GM12874 (cell line): ENCODE measurements at regions not wholly inside any gene's neighbourhood (a gene's known extent, or its start where the extent isn't known, plus 50 kb on each side); places are given as distances from the start of the nearest gene placed in this dataset.

ENCODE experiments used
- TF ChIP-seq, protein P1 (sequence below): IDR thresholded peaks from 2 replicates; pipeline ENCODE4 v1.5.1; 2011; ENCODE audit warnings: low read depth, mild to moderate bottlenecking, control low read depth, low read length, moderate library complexity; ENCODE audit not compliant: insufficient read depth

DNA sequence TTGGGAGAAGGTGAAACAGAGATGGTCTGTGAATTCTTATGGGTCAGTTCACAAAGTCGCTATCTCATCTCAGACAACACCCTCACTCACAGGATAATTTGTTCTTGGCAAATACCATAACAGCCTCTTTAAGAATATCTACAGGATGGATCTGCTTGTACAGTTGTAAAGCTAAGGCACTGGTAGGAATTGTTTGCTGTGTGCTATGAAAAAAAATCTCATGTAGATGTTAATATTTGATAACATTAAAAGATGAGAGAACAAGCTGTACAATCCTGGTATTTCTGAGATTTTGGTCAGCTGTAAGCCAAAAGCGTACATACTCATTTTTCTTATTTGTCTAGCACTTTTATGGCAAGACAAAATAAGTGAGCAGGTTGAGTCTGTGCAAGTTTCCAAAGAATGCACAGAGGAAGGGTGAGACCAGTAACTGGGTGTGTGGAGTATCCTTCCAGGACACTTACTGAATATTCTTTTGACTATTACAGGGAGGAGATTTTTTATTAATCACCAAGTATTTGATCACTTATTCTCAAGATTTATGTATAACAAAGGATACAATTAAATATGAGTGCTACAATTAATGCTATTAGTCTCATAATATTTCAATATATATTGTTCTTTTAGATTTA is 814.5 kb upstream of the MIR17HG start:
- TF ChIP-seq, protein P1, sequence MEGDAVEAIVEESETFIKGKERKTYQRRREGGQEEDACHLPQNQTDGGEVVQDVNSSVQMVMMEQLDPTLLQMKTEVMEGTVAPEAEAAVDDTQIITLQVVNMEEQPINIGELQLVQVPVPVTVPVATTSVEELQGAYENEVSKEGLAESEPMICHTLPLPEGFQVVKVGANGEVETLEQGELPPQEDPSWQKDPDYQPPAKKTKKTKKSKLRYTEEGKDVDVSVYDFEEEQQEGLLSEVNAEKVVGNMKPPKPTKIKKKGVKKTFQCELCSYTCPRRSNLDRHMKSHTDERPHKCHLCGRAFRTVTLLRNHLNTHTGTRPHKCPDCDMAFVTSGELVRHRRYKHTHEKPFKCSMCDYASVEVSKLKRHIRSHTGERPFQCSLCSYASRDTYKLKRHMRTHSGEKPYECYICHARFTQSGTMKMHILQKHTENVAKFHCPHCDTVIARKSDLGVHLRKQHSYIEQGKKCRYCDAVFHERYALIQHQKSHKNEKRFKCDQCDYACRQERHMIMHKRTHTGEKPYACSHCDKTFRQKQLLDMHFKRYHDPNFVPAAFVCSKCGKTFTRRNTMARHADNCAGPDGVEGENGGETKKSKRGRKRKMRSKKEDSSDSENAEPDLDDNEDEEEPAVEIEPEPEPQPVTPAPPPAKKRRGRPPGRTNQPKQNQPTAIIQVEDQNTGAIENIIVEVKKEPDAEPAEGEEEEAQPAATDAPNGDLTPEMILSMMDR = no peak

DNA sequence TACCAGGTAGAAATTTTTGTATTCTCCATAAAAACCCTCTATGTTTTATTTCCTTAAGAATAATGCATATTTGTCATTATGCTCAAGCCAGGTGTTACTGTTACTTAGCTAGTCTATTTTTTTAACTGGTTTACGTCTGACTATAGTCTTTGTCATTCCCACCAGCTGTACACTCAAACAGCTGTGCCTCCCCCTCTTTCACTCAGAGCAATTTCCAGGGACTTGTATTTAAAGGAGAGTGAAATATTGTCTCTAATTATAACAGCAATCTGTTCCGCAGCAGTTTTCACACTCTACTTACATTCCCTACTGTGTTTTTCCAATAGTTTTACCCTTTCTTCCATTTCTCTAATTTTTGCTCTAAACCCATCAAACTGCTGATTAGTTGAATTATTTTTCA is 813.6 kb upstream of the MIR17HG start:
- TF ChIP-seq, protein P1 = no peak

DNA sequence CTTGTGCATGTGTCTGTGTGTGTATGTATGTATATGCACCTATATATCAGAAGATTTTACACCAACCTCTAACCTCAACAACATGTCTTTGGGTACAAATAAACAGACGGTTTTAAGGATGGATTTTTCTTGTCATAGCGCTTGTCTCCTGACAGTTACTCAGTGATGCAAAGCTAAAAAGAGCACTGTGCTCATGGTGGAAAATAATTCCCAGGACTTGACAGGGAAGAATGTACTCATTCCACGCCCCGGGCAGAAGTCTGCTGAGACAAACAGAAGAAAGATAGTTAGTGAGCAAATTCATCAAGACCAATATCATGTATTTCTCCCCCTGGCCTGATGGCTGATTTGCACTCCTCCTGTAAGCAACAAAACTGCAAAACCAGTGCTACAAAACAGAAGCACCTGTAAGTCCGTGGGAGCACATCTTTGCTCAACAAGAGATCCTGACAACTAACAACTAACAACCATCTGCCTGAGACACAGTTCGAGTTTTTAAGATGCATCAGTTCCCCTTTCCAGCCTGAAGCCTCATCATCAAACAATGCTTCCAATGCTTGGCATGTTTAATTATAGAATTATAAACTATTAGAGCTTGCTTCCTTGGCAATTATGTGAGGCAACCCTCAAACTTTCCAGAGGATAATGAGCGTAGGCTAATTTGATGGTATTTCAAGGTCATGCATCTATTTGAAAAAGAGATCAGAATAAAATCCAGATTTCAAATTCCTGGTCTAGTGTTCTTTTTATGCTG is 812.7 kb upstream of the MIR17HG start:
- TF ChIP-seq, protein P1 = no peak

DNA sequence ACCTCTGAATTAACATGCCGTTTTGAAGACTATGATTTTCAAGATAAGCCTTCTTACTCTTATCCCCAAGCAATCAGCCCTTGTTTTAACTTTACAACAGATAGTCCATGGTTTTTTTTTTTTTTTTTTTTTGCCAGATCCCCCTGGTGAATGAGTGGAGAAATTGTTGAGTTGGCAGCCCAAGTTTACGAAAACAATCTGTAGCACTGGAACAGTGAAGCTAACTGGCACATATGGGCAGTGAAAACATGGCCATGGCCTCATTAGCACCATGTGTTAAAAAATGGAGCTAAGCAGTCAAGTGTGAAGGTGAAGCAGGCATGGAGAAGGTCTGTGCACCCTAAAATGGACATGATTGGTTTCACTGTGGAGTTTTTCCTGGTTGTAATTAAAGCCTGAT is 812.1 kb upstream of the MIR17HG start:
- TF ChIP-seq, protein P1 = no peak

DNA sequence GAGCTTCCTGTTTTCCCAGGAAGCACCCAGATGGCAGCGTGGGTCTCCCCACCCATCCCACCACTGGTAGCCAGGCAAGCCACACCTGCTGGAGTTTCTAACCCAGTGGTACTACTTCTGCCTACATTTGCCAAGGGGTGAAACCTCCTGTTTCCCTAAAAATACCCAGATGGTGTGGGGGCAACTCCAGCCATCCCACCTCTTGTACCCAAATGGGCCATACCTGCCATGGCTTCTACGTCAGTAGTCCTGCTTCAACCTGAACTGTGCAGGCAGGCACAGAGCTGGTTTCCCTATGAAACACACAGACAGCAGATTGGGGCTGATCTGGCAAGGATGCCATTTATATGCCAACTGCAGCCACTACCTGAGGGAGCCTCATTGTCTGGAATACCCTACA is 809.4 kb upstream of the MIR17HG start:
- TF ChIP-seq, protein P1 = no peak

DNA sequence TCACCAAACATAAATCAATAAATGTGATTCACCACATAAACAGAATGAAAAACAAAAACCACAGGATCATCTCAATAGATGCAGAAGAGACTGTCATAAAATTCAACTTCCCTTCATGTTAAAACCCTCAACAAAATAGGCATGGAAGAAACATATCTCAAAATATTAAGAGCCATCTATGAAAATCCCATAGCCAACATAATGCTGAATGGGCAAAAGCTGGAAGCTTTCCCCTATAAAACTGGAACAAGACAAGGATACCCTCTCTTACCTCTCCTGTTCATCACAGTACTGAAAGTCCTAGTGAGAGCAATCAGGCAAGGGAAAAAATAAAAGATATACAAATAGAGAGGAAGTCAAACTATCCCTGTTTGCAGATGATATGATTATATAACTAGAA is 806.1 kb upstream of the MIR17HG start:
- TF ChIP-seq, protein P1 = no peak

DNA sequence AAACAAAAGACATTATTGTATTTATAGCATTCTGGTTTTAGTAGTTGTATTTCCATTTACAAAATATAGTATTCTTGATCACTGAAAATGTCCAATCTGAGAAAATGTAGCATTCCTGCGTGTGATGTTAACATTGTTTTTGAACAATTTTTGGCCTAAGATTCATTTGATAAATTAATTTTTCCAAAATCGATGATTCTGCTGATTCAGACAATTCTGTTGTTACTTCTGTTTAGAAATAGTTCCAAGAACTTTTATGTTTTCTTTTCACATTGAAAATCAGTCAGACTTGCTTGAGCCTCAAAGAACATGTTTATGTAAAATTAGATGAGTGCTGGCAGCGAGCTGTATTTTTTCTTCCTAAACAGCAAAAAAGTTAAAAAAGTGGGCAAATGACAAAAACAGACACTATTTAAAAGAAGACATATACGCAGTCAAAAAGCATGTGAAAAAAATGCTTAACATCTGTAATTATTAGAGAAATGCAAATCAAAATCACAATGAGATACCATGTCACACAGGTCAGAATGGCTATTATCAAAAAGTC is 804.5 kb upstream of the MIR17HG start:
- TF ChIP-seq, protein P1 = no peak
